Heart left ventricle (tissue), 16 donors: ENCODE measurements at regions not wholly inside any gene's neighbourhood (a gene's known extent, or its start where the extent isn't known, plus 50 kb on each side); places are given as distances from the start of the nearest gene placed in this dataset.

ENCODE experiments used
- ATAC-seq, 4 donors: fragments of 200-7000 bp; cut with Tn5 transposase; one replicate each; pipeline ENCODE4 v1.9.1; 2020 to 2022; ENCODE audit warnings: moderate library complexity in 4 of 4, mild to moderate bottlenecking in 3 of 4, moderate number of reproducible peaks in 1 of 4
- DNase-seq, 5 donors: peaks; one replicate each; pipeline ENCODE4 v3.0.0-alpha.2; 2020
- H3K27ac ChIP-seq, 12 donors: fragments of 200-600 bp; sonication (generic) in 4 of 12; one replicate each; pipeline versions ENCODE4 v1.5.0 to v1.8.0; 2016 to 2022; ENCODE audit warnings: mild to moderate bottlenecking in 2 of 12
- H3K27me3 ChIP-seq, 9 donors: fragments of 200-600 bp; sonication (generic) in 2 of 9; one replicate each; pipeline versions ENCODE4 v1.5.1 to v1.8.0; 2016 to 2022; ENCODE audit warnings: mild to moderate bottlenecking in 3 of 9
- H3K36me3 ChIP-seq, 9 donors: fragments of 200-600 bp; sonication (generic) in 2 of 9; one replicate each; pipeline versions ENCODE4 v1.5.0 to v1.8.0; 2018 to 2022; ENCODE audit warnings: mild to moderate bottlenecking in 2 of 9
- H3K4me1 ChIP-seq, 12 donors: fragments of 200-600 bp; sonication (generic) in 4 of 12; one replicate each; pipeline versions ENCODE4 v1.5.0 to v1.8.0; 2016 to 2022; ENCODE audit warnings: mild to moderate bottlenecking in 3 of 12
- H3K4me3 ChIP-seq, 12 donors: fragments of 200-600 bp; sonication (generic) in 4 of 12; one replicate each; pipeline versions ENCODE4 v1.5.0 to v1.8.0; 2017 to 2022; ENCODE audit warnings: mild to moderate bottlenecking in 9 of 12, moderate library complexity in 4 of 12
- H3K9me3 ChIP-seq, 12 donors: fragments of 200-600 bp; sonication (generic) in 4 of 12; one replicate each; pipeline versions ENCODE4 v1.5.0 to v1.8.0; 2016 to 2022; ENCODE audit warnings: mild to moderate bottlenecking in 1 of 12
- CTCF ChIP-seq, 12 donors: fragments of 200-600 bp; sonication (generic) in 4 of 12; IDR thresholded peaks; one replicate each; pipeline versions ENCODE4 v1.5.0 to v1.8.0; 2018 to 2022; ENCODE audit warnings: antibody characterized with exemption in 12 of 12, mild to moderate bottlenecking in 5 of 12
- POLR2A ChIP-seq, 2 donors: fragments of 450-650 bp; IDR thresholded peaks; one replicate each; pipeline ENCODE4 v1.6.1; 2017; ENCODE audit warnings: antibody characterized with exemption in 2 of 2, mild to moderate bottlenecking in 2 of 2, moderate library complexity in 2 of 2
- WGBS, 4 donors: extraction: QIAGEN DNeasy Blood & Tissue Kit in 2 of 4; methylation state at CpG; one replicate each; pipeline versions ENCODE4 v1.1.5 to v1.1.7; 2013 to 2018; 5-methylcytosine and 5-hydroxymethylcytosine counted together
- intact Hi-C, 10 donors: fragments of 100-400 bp; cut with DNase I; formaldehyde crosslinking; loops; one replicate each; pipeline versions ENCODE4 v1.11.1 to v1.14.2; 2022
- donor health status: ischemic (EF 13 %, LVEDD 7.1; RV severe dilation, severe dysfunction).
- donor health status: healthy with polysubstance abuse.
- donor health status: DM: no; HTN: yes; CAD: no.
- donor health status: DM: no; HTN: no; CAD: no.
- donor health status: ischemic (EF 25% LVEDD 6.9; RV normal size, moderate dysfunction).
- donor health status: ischemic (EF 25% LVEDD 5.7; RV mildly dilated, moderate dysfunction).
- donor health status: healthy.
- donor health status: DM: yes; HTN: yes; CAD: no.
- donor health status: ischemic (EF 35%, LVEDD 5.7; RV mildly dilated, moderate dysfunction).
- donor health status: nonischemic (EF 11% LVEDD 7.7; RV severe dilation, severe dysfunction).
- donor health status: DM: yes; HTN: yes; CAD: no.
- donor health status: PGD.
- donor health status: ischemic (EF 29% LVEDD 5.4; RV normal size, mild dysfunction).
- donor health status: nonischemic (EF 23%, LVEDD 6.1; RV moderate dilation, normal function).

- Histone ChIP-seq H3K36me3 (no peaks in the 10 kb centered on the region), H3K4me3 (no peak overlapping the region), H3K9me3 (no peaks in the 10 kb centered on the region), H3K27ac (no peak overlapping the region), H3K27me3 (no peaks in the 10 kb centered on the region), H3K4me1 (peaks cover 0 to 15% (median 6%) of the 10 kb centered on the region in 12 donors)
- TF ChIP-seq POLR2A (IDR thresholded peaks at IDR 0.05) = no peak
- no peak for TF ChIP-seq CTCF (IDR thresholded peaks at IDR 0.05)
- 89 to 98% (median 92%) methylated on average over 3 of the region's 3 CpGs for WGBS, 4 donors
- DNase-seq (no peak), ATAC-seq (no peak)
- intact Hi-C loops = no loop called here
These were observed 73.5 kb upstream of the CADM1 start for GRCh38 chr11:115577701-115578100.

GRCh38 chr11:115576606-115577380, 72.6 kb upstream of the CADM1 start:
- 93 to 96% (median 94%) methylated on average over 6 of the region's 6 CpGs for WGBS, 4 donors

GRCh38 chr11:115572551-115572950, 68.3 kb upstream of the CADM1 start:
- intact Hi-C loops = no loop called here
- no peaks in the 10 kb centered on the region for H3K9me3 ChIP-seq
- no peaks in the 10 kb centered on the region for H3K4me1 ChIP-seq
- 81 to 85% (median 83%) methylated on average over 5 of the region's 5 CpGs for WGBS, 4 donors
- no peak overlapping the region for H3K27ac ChIP-seq
- DNase-seq (no peak), ATAC-seq (no peak)
- TF ChIP-seq POLR2A (IDR thresholded peaks at IDR 0.05) = no peak
- no peak for TF ChIP-seq CTCF (IDR thresholded peaks at IDR 0.05)
- H3K27me3 ChIP-seq = no peaks in the 10 kb centered on the region
- no peaks in the 10 kb centered on the region for H3K36me3 ChIP-seq
- no peak overlapping the region for H3K4me3 ChIP-seq

More at GRCh38 chr11:115576606-115577380, 72.6 kb upstream of the CADM1 start:
- peaks cover 0 to 11% (median 6%) of the 10 kb centered on the region in 12 donors for H3K4me1 ChIP-seq
- no peaks in the 10 kb centered on the region for H3K36me3 ChIP-seq
- intact Hi-C loops = no loop called here
- ATAC-seq (no peak), DNase-seq (no peak)
- no peaks in the 10 kb centered on the region for H3K27me3 ChIP-seq
- no peak overlapping the region for H3K4me3 ChIP-seq
- no peak for TF ChIP-seq POLR2A (IDR thresholded peaks at IDR 0.05)
- no peak for TF ChIP-seq CTCF (IDR thresholded peaks at IDR 0.05)
- H3K27ac ChIP-seq = no peak overlapping the region
- no peaks in the 10 kb centered on the region for H3K9me3 ChIP-seq

- peak in 1 of 5 donors; percentile 24 for DNase-seq
- TF ChIP-seq CTCF (IDR thresholded peaks at IDR 0.05) (no peak), POLR2A (IDR thresholded peaks at IDR 0.05) (no peak)
- WGBS, 4 donors = 18 to 23% (median 21%) methylated on average over 9 of the region's 9 CpGs
- H3K36me3 ChIP-seq = no peaks in the 10 kb centered on the region
- peaks cover 0 to 8% (median 0%) of the 10 kb centered on the region in 12 donors for H3K4me1 ChIP-seq
- no peaks in the 10 kb centered on the region for H3K27me3 ChIP-seq
- intact Hi-C loops = no loop called here
- peak overlapping the region in 1 of 12 donors; percentile 1 for H3K4me3 ChIP-seq
- H3K9me3 ChIP-seq = no peaks in the 10 kb centered on the region
- peak; percentile 38 to 57 (median 46) for ATAC-seq
- H3K27ac ChIP-seq = no peak overlapping the region
These were observed 62.1 kb upstream of the CADM1 start for GRCh38 chr11:115566180-115566764.
